ENCODE measurements at regions not wholly inside any gene's neighbourhood (a gene's known extent, or its start where the extent isn't known, plus 50 kb on each side); places are given as distances from the start of the nearest gene placed in this dataset.
"Not testable (repeated sequence)": the region's sequence is repeated elsewhere in the genome, so short reads cannot be mapped to it uniquely, and the experiment has no call there.

GRCh38 chr17:77785312-77785905 is 173.1 kb upstream of the TNRC6C start:
- DNase-seq (ENCODE audit: low read depth): no peak

DNA sequence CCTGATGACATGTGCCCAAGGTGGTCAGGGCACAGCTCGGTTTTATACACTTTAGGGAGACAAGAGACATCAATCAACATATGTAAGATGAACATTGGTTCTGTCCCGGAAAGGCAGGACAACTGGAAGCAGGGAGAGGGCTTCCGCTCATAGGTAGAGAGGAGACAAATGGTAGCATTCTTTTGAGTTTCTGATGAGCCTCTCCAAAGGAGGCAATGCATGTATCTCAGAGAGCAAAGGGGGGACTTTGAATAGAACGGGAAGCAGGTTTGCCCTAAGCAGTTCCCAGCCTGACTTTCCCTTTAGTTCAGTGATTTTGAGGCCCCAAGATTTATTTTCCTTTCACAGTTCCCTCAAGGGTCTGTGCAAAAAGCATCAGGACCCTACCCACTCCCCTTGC is 172.4 kb upstream of the TNRC6C start:
- no peak for DNase-seq (ENCODE audit: low read depth)

- DNase-seq (ENCODE audit: low read depth): no peak
Measured at GRCh38 chr17:77786740-77787505, 171.6 kb upstream of the TNRC6C start.

- peak; percentile 36 for DNase-seq (ENCODE audit: low read depth)
Measured at GRCh38 chr17:77790143-77790829, 168.2 kb upstream of the TNRC6C start.

DNA sequence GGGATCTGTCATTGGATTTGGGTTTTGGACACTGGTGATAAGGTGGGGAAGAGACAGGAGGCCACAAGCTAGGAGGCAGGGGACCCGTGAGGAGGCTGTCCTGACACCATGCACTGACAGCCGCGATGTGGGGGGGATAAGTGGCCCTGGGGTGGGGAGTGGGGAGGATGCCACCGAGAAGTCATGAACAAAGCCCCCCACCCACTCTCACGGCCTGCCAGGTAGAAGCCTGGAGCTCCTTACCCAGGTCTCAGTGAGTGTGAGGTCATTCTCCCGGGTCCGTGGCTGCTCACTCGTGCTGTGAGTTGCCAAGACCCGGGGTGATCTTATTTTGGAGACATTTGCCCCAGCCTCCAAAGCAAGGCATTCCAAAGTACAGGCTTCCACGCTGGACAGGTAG is 165.9 kb upstream of the TNRC6C start:
- no peak for DNase-seq (ENCODE audit: low read depth)

DNA sequence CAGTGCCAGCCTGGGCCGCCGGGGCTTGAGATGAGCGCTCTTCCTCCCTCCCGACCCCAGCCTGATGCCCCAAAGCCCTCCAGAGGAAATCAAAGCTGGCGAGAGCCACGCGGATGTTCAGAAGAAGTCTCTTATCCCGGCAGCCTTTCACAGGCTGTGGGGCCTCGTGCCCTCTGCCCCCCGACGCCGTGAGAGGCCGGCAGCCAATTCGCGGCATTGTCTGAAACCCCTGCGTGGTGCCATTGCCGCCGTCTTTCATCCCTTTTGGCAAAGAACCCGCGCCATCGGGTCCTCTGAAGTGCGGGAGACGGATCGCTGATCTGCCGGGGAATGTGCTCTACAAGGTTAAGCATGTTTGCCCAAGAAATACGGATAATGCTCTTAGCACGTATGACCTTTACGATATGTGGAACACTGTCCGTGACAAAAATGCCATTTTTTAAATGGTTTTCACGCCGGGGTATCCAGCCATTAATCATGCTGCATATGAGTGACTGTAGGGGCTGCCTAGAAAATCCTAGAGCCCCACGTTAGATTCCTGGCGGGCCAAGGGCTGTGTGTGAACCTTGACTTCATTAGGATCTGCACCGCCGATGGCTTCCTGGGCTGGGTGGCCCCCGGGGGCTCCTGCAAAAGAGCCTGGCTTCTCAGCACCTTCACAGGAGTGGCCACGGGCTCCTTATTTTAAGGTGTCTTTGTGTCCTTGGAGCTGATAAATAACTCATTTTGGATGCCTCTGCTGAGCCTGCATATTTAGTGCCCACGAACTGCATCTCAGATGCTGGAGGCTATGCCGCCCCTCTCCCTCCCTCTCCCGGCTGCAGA is 165.1 kb upstream of the TNRC6C start:
- no peak for DNase-seq (ENCODE audit: low read depth)

GRCh38 chr17:77793971-77794235 is 164.6 kb upstream of the TNRC6C start:
- no peak for DNase-seq (ENCODE audit: low read depth)

GRCh38 chr17:77794846-77795245 is 163.7 kb upstream of the TNRC6C start:
- no peak for DNase-seq (ENCODE audit: low read depth)

- no peak for DNase-seq (ENCODE audit: low read depth)
Measured at GRCh38 chr17:77795685-77796084, 162.8 kb upstream of the TNRC6C start.

DNA sequence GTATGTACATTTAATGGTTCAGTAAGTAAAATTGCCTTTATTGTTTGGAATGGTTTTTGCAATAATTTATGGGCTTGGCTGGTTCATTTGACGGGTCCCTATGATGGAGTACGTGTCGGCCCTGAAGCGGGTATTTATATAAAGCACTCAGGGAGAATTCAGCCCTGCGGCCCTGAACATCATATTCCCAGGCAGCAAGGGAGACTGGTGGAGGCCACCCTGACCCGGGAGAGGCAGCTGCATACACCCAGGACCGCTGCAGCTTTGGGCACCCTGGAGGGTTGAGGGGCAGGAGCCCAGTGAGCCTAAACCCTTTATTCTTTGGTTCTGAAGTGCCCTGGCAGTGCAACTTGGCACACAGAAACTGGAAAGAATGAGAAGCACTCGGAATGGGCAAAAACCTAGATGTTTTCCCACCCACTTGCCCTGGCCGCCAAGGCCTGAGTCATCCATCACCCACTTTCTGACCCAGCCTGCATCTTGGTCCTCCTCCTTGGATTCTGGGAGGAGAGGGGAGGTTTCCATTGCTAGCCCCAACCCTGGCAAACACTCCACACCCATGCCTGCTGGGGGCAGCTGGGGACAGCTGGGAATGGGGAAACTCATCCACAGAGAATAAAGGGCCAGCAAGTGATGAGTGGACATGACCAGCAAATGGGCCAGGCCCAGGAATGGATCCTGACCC is 162.2 kb upstream of the TNRC6C start:
- DNase-seq (ENCODE audit: low read depth): peak; percentile 59

- no peak for DNase-seq (ENCODE audit: low read depth)
Measured at GRCh38 chr17:77798031-77798430, 160.5 kb upstream of the TNRC6C start.

GRCh38 chr17:77798481-77798880 is 160.0 kb upstream of the TNRC6C start:
- DNase-seq (ENCODE audit: low read depth): no peak

GRCh38 chr17:77800816-77801215 is 157.7 kb upstream of the TNRC6C start:
- DNase-seq (ENCODE audit: low read depth): no peak

GRCh38 chr17:77801545-77802332 is 156.8 kb upstream of the TNRC6C start:
- DNase-seq (ENCODE audit: low read depth): no peak

DNA sequence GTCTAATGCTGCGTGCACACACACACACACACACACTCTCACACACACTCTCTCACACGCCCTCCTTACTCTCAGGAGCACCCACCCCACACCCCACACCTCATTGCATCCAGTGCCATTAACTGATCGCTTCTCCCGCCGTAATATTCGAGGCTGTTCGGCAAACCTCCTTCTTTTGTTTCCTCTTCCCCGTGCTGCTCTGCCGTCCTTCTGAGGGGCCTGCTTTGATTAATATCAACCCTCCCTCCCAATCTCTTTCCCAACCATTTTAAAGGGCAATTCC is 156.2 kb upstream of the TNRC6C start:
- no peak for DNase-seq (ENCODE audit: low read depth)

DNA sequence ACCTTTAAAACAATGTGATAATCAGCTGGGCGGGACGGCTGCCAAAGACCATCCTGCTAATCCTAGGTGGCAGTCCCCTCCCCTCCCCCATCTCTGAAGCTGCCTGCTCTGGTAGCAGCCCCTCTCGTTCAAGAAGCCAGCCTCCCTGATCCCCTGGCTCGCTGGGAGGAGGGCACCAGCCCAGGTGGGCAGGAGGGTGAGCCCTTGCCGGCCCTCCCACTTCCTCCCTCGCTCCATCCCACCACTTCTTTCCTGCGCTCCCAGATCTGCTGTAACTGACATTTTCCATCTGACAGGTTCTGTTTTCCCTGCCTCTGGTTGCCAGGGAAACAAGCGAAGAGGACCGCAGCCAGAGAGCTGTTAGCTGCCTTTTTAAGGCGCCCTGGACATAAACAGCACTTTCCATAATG is 155.7 kb upstream of the TNRC6C start:
- peak; percentile 48 for DNase-seq (ENCODE audit: low read depth)

GRCh38 chr17:77803726-77804125 is 154.8 kb upstream of the TNRC6C start:
- no peak for DNase-seq (ENCODE audit: low read depth)

DNA sequence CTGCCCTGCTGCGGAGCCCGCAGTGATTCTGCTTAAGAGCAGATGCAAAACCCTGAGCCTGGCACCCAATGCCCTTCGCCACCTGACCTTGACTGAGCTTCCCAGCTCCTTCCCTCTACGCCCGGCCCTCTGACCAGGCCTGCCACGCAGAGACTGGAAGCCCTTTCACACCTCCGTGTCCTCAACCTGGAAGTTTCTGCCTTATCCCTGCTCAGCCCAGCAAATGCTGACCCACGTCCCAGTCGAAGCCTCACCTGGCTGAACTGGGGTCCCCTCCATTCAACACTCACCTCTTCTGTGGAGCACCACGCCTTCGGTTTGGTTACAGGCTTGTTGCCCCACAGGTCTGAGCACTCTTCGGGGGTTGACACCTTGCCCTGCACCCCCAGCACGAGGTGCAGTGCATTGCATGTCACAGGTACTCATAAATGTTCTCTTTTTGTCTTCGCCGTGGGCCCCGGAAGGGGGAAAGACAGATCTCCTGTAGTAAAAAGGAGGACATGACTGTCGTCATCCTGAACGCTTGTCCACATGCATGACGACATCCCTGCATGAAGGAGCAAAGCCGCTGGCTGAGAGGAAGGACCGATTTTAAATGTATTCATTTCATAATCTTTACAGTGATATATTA is 153.6 kb upstream of the TNRC6C start:
- DNase-seq (ENCODE audit: low read depth): no peak

GRCh38 chr17:77805970-77806369 is 152.5 kb upstream of the TNRC6C start:
- not testable (repeated sequence) for DNase-seq (ENCODE audit: low read depth)

GRCh38 chr17:77807051-77807745 is 151.3 kb upstream of the TNRC6C start:
- no peak for DNase-seq (ENCODE audit: low read depth)

All from Daoy (cell line).